ENCODE measurements at regions not wholly inside any gene's neighbourhood (a gene's known extent, or its start where the extent isn't known, plus 50 kb on each side); places are given as distances from the start of the nearest gene placed in this dataset.
"Not testable (repeated sequence)": the region's sequence is repeated elsewhere in the genome, so short reads cannot be mapped to it uniquely, and the experiment has no call there.

DNA sequence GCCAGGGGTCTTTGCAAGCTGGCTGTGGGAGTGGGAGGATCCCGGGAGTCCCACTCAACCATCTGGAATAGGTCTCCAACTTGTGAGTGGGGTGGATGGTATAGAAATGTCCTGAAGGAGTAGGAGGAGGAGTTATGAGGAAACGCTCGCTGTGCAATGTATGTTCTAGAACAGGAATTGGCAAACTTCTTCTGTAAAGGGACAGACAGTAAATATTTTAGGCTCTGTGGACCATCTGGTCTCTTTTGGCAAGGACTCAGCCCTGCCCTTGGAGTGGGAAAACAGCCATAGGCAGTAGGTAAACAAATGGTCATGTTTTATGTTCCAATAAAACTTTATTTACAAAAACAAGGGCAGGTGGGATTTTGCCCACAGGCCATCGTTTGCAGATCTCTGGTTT is 149.2 kb downstream of the NPIPB5 start:
- no peak for DNase-seq

DNA sequence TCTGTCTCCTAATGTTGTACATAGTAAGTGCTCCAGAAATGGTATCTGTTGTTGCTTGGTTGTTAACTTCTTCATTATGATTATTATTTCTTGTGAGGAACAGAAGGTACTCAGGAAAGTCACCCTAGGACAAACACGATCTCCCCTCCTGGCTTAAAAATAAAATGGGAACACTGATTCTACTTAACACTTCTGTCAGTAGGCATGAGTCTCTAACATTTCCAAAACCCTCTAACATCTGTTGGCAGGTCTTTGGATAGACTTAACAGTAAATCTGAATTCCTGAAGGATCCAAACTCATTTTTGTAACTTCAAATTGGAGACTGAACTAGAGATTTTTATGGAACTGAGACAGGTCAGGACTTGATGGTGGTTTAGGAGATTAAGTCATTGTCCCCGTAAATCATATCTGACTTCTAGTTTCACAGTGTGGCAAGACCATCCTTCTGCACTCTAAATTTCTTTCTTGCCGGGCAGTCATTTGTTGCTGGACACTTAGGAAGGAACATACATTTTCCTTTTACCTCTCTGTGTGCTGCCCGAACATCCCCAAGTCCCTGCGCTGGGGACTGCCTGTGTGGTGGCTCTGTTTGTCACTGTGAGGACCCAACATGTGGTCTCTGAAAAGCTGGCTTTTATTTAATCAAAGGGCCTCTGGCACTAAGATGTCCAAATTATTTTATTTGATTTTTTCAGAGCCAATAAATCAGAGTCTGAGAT is 149.9 kb downstream of the NPIPB5 start:
- no peak for DNase-seq

DNA sequence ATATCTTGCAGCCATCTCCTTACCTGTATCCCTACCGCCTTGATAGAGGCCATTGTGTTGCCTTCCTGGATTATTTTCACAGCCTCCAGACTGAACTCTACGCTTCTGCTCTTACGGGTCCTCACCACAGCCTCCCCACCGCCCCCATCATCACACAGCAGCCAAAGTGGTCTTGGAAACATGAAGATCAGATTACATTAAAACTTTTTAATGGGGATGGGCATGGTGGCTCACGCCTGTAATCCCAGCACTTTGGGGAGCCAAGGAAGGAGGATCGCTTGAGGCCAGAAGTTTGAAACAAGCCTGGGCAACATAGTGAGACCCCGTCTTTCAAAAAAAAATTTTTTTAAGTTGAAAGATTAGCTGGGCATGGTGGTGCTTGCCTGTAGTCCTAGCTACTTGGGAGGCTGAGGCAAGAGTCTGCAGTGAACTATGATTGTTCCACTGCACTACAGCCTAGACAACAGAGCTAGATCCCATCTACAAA is 150.5 kb downstream of the NPIPB5 start:
- DNase-seq = no peak

DNA sequence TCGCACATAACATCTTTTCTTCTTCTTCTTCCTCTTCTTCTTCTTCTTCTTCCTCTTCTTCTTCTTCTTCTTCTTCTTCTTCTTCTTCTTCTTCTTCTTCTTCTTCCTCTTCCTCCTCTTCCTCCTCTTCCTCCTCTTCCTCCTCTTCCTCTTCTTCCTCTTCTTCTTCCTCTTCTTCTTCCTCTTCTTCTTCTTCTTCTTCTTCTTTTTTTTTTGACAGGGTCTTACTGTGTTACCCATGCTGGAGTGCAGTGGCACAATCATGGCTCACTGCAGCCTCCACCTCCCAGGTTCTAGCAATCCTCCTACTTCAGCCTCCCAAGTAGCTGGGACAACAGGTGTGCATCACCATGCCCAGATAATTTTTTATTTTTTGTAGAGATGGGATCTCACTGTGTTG is 151.0 kb upstream of the HS3ST2 start:
- not testable (repeated sequence) for DNase-seq

DNA sequence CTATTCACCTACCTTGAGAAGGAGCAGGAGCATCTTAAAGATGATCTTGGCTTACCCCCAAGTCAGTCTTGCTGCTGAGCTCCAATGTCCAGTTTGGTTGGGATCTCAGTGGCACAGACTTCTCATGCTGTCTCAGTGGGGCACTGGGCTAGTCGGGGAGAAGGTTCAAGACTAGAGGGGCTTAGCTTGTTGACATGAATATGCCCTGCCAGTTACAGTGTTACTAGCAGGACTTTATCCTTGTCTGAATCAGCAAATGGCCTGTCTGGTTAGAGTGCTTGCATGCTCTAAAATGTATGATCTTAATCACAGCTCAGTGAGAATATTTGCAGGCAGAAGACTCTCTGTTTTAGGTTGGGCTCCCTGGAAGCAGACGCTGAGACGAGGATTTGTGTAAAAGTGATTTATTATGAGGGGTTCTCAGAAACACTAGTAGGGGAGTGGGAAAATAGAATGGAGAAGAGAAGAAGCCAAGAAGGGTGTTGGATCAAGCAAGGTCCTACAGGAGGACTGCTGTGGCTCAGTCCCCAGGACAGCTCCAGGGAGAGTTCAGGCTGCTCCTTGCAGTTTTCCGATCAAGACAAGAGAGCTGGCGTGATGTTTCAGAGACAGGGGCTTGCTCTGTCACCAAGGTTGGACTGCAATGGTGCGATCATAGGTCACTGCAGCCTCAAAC is 150.4 kb upstream of the HS3ST2 start:
- DNase-seq = no peak

DNA sequence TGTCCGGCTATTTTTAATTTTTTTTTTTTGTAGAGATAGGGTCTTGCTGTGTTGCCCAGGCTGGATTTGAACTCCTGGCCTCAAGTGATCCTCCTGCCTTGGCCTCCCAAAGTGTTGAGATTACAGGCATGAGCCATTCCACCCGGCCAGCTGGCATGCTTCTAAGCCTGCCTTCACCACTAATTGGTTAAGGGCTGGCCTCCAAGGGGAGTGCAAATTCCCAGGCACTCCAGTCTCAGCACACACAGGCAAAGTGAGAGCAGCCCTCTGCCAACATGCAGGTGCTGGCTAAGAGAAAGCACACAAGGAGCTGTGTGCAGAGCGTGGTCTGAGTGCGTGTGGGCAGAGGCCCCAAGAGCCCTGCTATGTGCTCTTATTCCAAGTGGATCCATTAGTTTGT is 149.8 kb upstream of the HS3ST2 start:
- DNase-seq = no peak

DNA sequence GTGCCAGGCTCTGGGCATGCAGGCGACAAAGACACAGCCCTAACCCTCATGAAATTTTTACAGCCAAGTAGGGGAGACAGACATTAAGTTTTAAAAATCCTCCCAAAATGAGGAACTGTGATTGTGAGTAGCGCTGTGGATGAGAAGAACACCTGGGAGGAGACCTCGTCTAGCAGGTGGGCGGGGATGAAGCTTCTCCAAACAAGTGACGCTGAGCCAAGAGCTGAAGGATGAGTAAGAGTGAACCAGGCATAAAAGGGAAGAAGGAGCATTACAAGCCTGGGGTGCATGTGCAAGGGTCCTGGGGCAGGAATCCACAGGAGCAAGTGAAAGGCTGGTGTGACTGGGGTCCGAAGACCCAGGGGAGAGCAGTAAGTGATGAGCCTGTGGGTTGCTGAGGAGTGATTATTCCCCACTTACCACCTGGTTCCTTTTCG is 149.4 kb upstream of the HS3ST2 start:
- DNase-seq = no peak

DNA sequence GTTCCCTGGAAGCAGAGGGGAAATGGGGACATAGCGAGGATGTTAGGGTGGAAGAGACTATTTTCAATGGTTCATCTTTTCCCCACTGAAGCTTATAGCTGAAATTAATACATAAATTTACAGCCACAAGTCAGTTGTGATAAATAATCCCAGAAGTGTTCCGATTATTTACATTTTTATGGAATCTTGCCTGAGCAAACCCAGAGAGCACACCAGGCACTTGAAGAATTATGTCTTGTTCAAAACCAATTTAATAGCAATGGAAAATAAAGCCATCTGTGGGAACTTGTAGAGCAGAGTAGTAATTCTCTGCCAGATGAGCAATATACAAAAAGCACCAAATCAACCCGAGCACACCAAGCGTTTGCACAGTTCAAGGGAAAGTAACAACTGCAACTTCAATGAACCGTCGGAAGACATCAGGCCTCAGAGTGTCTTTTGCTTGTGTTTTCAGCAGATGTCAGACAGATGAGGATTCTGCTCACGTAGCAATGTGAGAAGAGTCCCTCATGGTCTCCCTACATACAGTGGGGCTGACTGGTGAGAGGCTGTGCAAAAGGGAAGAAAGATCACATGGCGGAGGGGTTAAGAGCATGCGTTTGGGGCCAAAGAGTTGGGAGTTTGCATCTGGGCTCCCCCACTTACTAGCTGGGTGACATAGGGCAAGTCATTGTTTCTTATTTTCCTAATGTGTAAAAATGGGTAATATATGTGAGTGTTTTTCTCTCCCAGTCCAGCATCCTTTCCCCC is 148.7 kb upstream of the HS3ST2 start:
- no peak for DNase-seq

DNA sequence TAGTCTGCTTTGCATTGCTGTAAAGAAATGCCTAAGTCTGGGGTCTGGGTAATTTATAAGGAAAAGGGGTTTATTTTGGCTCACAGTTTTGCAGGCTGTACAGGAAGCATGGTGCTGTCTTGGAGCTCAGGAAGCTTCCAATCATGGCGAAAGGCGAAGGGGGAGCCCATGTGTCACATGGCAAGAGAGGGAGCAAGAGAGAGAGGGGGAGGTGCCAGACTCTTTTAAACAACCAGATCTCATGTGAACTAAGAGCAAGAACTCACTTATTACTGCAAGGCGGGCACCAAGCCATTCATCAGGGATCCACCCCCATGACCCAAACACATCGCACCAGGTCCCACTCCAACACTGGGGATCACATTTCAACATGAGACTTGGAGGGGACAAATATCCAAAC is 148.2 kb upstream of the HS3ST2 start:
- no peak for DNase-seq

DNA sequence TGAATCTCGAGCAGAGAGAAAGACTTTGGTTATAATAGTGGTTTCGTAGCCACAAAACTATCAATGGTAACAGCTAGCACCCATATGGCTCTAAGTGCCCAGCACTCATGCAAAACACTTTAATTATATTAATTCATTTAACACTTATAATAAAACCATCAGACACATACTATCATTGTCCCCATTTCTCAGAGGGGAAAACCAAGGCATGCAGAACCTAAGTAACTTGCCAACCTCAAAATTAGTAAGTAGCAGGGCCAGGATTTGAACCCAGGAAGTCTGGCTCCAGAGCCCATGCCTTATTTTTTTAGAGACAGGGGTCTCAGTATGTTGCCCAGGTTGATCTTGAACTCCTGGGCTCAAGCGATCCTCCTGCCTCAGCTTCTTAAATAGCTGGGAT is 145.6 kb upstream of the HS3ST2 start:
- no peak for DNase-seq

DNA sequence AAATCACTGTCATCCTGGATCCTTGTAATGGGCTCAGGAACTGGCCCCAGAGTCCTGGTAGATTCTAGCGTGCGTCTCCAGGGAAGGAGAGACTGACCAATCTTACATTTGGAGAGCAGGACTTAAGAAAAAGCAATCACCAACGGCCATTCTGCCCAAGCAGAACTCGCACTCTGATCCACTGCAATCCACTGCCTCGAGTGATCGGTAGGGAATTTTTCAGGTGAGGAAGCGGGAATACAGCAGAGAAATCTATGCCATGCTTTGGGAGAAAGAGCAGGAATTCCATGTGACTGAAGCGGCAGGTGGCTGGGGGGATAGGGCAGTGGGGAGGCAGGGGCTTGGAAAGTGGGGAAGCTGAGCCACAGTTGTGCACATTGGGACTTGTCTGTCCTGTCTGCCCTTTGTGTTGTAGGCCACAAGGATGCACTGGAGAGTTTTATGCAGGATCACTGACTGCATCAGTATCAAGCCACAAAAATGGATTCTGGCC is 143.9 kb upstream of the HS3ST2 start:
- DNase-seq = no peak

DNA sequence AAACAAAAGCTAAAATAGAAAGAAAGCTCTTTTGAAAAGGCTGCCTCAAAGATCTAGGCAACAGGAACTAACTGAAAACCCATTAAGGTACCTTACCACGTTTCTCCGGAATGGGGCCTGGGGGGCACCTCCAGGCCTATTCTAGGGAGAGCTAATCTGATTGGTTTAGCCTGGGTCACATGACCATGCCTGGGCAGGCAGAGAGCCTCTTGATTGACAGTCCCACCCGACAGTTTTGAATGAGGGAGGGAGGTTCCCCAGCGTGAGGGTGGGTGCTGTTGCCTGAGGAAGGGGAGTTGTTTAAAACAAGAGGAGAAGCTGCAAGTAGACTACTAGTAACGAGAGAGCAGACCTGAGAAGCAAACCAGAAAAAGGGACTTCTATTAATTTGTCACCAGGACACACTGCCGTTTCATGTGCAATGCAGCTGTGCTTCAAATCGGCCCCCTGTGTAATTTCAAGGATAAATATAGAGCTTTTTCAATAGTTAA is 143.4 kb upstream of the HS3ST2 start:
- DNase-seq = peak; percentile 56

DNA sequence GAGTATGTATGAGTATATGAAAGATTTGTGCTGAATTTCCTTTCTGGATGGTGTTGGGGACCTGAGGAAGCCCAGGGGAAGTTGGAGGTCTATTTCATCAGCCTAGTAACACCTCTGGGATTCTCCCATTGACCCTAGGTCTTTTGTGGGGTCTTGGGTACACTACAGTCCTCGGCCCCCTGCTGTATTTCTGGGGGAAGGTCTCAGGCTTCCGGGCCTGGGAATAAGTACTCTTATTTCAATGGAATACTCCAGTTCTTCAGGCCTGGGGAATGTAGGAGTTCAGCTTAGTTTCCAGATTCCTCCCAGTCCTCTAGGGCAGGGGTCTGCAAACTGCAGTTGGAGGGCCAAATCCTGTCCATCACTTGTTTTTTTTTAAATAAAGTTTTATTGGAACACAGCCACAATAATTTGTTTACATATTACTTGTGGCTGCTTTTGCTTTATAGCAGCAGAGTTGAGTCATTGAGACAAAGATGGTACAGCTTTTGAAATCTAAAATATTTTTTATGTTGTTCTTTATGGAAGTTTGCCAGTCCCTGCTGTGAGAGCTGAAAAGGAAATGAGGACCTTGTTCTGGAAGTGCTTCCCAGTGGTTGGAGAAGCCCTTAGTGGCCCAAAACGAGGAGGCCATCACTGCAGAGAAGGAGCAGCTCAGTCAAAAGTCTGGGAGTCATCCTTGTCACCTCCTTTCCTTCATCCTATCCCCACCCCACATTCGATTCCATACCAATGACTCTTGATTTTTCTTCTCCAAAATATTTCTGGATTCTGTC is 142.5 kb upstream of the HS3ST2 start:
- no peak for DNase-seq

DNA sequence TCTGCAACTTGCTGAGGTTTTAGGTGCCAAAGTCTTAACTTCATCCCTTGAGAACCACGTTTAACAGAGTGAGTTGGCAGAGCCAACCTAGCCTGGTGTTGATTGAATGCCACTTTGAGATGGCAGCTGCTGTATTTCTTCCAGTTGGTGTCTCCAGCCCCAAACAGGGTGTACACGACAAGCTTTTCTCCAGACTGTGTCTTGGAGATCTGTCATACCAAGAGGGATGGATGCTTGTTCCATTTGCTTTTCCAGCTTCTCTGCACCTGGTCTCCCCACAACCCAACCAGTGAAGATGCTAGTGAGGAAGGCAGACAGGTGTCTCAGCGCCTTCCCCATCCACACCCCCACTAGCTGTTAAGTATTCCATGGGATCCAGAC is 141.1 kb upstream of the HS3ST2 start:
- no peak for DNase-seq

DNA sequence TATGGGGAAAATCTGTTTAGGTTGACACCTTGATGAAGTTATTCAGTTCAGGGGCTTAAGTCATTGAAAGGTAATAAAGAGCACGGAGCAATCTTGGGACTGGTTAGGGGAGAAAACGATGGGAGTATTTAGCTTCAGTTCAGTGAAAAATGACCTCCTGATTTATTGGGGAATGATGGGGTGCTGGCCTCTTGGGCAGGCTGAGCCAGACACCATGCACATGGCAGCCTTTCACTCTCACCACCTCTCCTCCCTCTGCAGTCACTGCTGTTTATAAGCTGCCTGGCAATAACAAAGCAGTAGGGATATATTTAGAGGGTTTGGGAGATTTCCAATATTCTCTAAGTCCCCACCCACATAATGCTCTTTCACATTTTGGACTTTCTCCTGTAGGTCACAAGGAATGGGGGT is 140.5 kb upstream of the HS3ST2 start:
- DNase-seq = no peak

DNA sequence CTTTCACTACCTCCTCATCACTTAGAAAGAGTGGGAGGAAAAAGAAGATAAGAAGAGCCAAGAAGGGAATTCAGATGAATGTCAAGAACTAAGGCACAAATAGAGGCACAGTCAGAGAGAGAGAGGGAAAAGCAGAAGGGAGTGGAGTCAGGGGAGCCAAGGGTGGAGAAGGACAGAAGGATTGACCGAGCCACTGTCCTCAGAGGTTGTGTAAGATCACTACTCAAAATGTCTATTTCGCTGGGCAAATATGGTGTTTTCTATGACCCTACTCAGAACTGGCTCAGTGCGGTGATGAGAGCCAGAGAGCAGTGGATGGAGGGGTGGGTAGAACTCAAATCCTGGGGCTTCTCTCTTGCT is 139.2 kb upstream of the HS3ST2 start:
- no peak for DNase-seq

DNA sequence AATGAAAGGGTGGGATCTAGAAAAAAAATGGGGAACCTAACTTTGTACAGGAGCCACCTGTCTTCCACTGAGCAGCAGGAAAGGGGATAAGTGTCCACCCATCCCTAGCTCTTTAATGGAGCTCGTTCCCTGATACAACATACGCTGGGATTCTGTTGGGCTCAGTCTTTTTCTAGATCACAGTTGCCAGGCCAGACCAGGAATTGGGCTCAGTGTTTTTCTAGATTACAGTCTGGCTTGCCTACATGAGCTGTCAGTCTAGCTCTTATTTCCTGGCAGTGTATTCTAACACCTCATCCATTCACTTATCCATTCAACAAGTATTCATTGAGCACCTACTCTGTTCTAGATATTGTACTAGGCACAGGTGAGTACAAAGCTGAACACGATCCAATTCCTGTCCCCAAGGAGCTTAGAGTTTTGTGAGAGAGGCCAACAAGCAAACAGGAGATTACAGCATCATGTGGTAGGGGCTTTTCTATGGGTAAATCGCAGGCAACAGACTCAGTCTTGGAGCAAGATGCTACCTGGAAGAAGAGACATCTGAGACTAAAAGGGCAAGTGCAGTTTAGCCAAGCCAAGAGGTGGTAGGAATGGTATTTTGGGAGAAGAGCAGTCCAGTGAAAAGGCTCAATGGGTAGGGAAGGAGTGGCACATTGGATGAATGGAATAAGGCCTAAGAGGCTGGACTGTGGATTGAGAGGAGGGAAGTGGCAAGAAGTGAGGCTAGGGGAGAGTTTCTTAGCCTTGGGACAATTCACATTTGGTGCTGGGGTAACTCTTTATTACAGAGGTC is 138.0 kb upstream of the HS3ST2 start:
- no peak for DNase-seq

DNA sequence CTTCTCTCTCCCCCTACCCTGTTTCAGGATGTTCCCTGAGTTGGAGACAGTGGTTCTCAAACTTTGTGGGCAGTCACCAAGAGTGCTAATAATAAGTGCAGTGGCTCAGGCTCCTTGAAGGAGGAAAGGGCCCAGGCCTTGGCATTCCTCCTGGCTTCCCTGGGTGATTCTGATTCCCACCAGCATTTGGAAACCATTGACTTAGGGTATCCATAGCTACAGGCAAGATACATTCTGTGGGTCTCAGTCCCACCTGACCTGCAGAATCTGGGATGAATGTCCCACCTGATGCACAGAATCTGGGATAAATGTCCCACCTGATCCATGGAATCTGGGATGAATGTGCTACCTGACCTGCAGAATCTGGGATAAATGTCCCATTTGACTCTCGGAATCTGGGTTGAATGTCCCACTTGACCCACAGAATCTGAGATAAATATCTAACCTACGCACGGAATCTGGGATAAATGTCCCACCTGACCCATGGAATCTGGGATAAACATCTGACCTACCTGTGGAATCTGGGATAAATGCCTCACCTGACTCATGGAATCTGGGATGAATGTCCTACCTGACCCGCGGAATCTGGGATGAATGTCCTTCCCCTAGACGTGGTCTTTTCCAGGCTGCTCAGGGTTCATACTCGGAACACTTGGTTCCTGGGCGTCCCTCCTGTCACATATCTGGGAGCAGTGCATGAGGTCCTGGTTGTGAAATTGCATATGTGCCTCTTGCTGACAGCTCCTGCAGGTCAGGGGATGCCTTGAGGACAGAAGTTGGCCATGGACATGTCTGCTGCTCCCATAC is 136.7 kb upstream of the HS3ST2 start:
- DNase-seq = no peak

DNA sequence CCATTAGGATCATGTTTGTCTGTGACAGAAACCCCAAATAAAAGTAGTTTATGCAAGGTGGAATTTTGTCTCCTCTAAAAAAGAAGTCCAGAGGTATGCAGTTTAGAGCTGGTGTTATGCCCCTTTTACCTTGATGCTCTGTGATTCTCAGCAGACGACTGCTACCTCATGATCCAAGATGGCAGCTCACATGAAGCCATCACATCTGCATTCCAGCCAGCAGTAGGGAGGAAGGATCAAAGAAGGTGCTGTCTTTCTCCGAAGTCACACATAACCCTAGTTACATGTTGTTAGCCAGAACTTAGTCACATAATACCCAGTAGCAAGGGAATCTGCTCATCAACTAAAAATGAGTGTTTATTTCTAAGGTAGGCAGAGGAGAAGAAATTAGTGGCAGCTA is 135.7 kb upstream of the HS3ST2 start:
- DNase-seq = no peak

DNA sequence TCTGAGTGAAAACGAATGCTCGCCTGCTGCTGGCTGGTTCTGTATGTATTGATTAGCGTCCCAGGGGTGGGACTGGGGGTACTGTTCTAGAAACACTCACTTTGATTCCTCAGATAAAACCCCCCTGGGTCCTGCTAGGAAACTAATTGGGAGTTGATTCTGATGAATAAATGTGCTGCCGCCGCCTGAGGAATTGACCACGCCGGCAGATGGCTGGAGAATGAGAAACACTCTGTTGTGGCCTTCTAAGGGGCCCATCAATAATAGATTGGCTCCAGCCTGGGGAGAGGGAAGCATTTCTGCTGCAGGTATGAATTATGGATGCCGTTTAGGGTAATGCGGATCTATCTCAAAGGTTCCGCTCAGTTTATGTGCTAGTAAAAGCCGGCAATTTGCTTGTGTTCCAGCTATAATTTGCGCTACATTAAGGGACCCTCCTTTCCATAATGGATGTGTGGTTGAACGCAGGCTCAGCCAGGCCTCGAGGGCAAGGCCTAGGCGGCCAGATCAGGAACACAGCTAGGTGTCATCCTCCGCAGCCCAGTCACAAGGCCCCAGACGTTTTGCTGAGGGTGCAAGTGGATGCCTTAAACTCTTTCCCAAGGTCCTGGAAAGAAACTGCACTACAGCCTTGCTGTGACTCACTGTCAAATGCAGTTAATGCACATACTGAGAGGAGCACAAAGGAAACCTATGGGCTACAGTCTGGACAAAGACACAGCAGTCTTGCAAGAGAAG is 132.2 kb upstream of the HS3ST2 start:
- DNase-seq = no peak

Data from right forelimb (tissue), 1 donor.